ENCODE measurements at regions not wholly inside any gene's neighbourhood (a gene's known extent, or its start where the extent isn't known, plus 50 kb on each side); places are given as distances from the start of the nearest gene placed in this dataset.

DNA sequence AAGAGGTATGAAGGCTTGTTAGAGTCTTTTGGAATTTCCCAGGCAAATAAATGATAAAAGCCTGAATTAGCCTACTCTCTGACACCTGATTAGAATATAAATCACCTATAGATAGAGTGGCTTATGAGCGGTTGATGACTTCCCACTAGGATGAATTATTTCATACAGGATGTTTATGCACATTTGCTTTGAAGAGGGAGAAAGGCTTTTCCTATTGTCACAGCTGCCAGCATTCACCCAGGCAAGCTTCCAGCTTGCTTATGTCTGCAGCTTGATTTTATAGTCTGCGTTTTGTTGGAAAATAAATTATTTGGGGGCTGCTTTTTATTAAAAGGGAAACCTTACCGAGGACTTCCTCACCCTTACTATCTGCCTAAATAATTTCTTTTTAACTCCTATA, 51.3 kb upstream of the EIF2S2 start:
- DNase-seq: no peak
- no peak for ATAC-seq
- H3K27me3 Mint-ChIP-seq: peaks cover 14% of the 10 kb centered on the region
- CTCF ChIA-PET: no interaction called here
- no peaks in the 10 kb centered on the region for H3K9me3 Mint-ChIP-seq (ENCODE audit: low read depth)
- no peaks in the 10 kb centered on the region for H3K36me3 Mint-ChIP-seq
- no peak overlapping the region for H3K4me3 Mint-ChIP-seq
- H3K27ac Mint-ChIP-seq: no peak overlapping the region
- H3K4me1 Mint-ChIP-seq: peaks cover 4% of the 10 kb centered on the region

DNA sequence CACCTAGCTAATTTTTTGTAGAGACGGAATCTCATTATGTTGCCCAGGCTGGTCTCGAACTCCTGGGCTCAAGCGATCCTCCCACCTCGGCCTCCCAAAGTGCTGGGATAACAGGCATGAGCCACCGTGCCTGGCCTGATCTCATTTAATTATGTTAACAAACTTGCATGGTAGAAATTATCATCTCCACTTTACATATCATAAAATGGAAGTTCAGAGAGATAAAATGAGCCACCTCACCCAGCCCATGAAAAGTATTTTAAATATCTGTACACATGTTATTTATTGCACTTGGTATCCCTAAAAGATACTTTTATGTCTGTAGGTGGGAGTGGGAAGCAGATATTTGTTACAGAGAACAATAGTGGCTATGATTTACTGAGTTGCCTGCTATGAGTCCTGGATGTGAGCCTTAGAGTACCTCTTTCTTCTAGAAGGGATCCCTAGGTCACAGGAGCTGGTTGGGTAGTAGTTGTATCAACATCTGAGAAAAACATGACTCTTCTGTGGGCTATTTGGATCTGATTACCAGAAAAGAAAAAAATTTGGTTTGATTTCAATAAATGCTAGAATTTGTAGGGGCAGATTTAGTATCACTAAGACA, 52.4 kb upstream of the EIF2S2 start:
- Mint-ChIP-seq H3K4me1 (peaks cover 4% of the 10 kb centered on the region), H3K36me3 (no peaks in the 10 kb centered on the region), H3K27ac (no peak overlapping the region), H3K9me3 (ENCODE audit: low read depth) (no peaks in the 10 kb centered on the region), H3K27me3 (peaks cover 14% of the 10 kb centered on the region), H3K4me3 (no peak overlapping the region)
- no peak for DNase-seq
- CTCF ChIA-PET: no interaction called here
- ATAC-seq: no peak

DNA sequence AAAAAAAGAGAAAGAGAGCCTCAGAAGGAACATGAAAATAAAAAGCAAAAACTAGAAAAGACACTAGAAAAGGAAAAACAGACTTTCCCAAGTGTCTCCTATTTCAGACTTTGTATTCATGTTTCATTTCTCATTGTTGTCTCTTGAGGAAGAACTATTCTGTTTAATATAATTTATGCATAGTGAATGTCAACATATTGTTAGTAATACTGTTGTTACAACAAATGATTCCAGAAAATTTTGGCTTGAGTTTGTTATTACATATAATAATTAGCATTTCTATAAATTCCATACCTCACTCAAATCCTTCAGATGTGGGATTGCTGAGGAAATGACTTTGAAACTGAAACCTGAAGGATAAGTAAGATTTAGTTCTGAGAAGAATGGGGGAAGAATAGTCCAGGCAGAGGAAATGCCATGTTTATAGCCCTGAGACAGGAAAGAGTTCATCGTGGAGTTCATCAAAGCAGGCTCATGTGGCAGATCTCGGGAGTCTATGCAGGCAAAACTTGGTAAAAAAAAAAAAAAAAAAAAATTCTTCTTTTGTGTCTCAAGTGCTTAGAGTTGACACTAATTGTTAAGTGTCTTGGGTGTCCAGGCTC, 53.1 kb upstream of the EIF2S2 start:
- ATAC-seq: no peak
- CTCF ChIA-PET: no interaction called here

DNA sequence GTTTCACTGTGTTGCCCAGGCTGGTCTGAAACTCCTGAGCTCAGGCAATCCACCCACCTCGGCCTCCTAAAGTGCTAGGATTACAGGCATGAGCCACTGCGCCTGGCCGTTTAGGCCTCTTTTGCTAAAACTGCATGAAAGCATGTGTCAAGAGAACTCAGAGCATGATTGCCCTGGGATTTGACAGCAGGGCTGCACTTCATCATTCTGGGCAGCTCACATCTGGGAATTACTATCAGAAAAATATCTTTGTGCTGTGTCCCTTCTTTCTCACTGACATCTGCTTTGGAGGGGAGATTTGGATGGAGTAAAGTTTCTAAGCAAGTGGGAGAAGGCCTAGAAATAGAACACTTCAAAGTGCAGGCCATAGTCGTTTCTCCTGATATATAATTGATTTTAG, 59.6 kb upstream of the EIF2S2 start:
- DNase-seq: no peak
- CTCF ChIA-PET: no interaction called here
- H3K4me1 Mint-ChIP-seq: no peaks in the 10 kb centered on the region
- H3K4me3 Mint-ChIP-seq: no peak overlapping the region
- no peaks in the 10 kb centered on the region for H3K9me3 Mint-ChIP-seq (ENCODE audit: low read depth)
- ATAC-seq: no peak
- no peak overlapping the region for H3K27ac Mint-ChIP-seq
- H3K27me3 Mint-ChIP-seq: peaks cover 10% of the 10 kb centered on the region
- no peaks in the 10 kb centered on the region for H3K36me3 Mint-ChIP-seq

More for the DNA sequence above, 53.1 kb upstream of the EIF2S2 start:
- H3K4me1 Mint-ChIP-seq: peaks cover 4% of the 10 kb centered on the region
- H3K27ac Mint-ChIP-seq: no peak overlapping the region
- no peaks in the 10 kb centered on the region for H3K9me3 Mint-ChIP-seq (ENCODE audit: low read depth)
- peaks cover 11% of the 10 kb centered on the region for H3K27me3 Mint-ChIP-seq
- H3K36me3 Mint-ChIP-seq: no peaks in the 10 kb centered on the region
- DNase-seq: no peak
- no peak overlapping the region for H3K4me3 Mint-ChIP-seq

DNA sequence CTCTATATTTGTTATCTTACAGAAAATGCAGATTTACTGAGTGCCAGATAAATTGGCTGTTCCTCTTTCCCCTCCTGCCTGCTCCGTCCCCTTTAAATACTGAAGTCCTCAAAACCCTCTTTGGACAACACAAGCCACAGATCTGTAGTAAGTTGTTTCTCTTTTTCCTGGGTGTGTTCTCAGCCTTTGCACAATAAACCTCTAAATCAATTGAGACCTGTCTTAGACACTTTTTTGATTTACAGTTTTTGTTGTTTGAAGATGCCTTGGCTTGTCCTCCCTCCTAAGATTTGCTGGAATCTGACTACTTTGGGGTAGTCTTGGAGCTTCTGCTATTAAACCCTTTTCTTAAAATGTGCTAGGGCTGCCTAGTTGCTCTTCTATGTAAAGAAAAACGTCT, 60.9 kb upstream of the EIF2S2 start:
- Mint-ChIP-seq H3K36me3 (no peaks in the 10 kb centered on the region), H3K27ac (no peak overlapping the region), H3K4me1 (no peaks in the 10 kb centered on the region), H3K4me3 (no peak overlapping the region), H3K27me3 (peaks cover 4% of the 10 kb centered on the region), H3K9me3 (ENCODE audit: low read depth) (no peaks in the 10 kb centered on the region)
- DNase-seq: no peak
- CTCF ChIA-PET: interaction anchor here (0.8 kb wide), 1 partner anchor 11 kb away, joined by 3 read pairs; no protein-coding TSS in a partner anchor
- ATAC-seq: no peak

DNA sequence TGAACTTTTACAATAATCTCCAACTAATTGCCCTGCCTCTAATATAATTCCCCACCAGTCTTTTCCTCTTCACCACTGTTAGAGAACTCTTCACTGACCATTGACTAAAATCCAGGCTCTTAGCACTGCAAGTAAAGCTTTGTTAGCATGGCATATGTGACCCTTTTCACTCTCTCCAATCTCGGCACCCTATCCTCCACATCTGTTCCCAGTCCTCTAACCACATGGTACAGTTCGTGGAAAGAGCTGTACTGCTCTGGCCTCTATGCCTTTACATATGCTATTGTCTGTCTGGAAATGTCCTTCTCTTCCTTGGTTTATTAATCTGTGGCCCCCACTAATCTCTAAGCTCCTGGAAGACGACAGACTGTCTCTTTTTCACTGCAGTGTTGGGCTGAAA, 63.0 kb upstream of the EIF2S2 start:
- H3K4me1 Mint-ChIP-seq: no peaks in the 10 kb centered on the region
- H3K36me3 Mint-ChIP-seq: no peaks in the 10 kb centered on the region
- H3K4me3 Mint-ChIP-seq: no peak overlapping the region
- ATAC-seq (no peak), DNase-seq (no peak)
- H3K27me3 Mint-ChIP-seq: peaks cover 7% of the 10 kb centered on the region
- CTCF ChIA-PET: interaction anchor here (1.1 kb wide), 1 partner anchor 18 kb away, joined by 3 read pairs; no protein-coding TSS in a partner anchor
- no peak overlapping the region for H3K27ac Mint-ChIP-seq
- no peaks in the 10 kb centered on the region for H3K9me3 Mint-ChIP-seq (ENCODE audit: low read depth)

DNA sequence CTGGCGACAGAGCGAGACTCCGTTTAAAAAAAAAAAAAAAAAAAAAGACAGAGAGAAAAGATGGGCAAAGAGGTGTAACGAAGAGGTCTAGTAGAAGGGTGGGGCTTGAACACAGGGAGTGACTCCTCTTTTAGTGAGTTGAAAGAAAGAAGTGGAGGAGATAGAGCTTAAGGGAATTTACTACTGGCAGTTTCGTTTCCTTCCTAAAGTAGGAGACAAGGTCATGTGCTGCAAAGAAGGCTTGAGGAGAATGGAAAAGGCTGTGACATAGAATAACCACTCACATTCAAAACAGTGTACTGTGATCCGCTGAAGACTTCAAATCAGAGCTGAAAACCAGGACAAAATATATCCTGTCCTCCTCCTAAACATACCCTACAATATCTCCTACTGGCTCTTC, 63.8 kb upstream of the EIF2S2 start:
- no peak overlapping the region for H3K27ac Mint-ChIP-seq
- ATAC-seq: no peak
- no peak for DNase-seq
- no peaks in the 10 kb centered on the region for H3K4me1 Mint-ChIP-seq
- no peak overlapping the region for H3K4me3 Mint-ChIP-seq
- no peaks in the 10 kb centered on the region for H3K36me3 Mint-ChIP-seq
- H3K27me3 Mint-ChIP-seq: peaks cover 6% of the 10 kb centered on the region
- H3K9me3 Mint-ChIP-seq (ENCODE audit: low read depth): no peaks in the 10 kb centered on the region
- CTCF ChIA-PET: interaction anchor here (0.7 to 1.1 kb wide), 2 partner anchors 19 to 182 kb away, joined by 3 read pairs; partner anchors contain the start of gene RALY

DNA sequence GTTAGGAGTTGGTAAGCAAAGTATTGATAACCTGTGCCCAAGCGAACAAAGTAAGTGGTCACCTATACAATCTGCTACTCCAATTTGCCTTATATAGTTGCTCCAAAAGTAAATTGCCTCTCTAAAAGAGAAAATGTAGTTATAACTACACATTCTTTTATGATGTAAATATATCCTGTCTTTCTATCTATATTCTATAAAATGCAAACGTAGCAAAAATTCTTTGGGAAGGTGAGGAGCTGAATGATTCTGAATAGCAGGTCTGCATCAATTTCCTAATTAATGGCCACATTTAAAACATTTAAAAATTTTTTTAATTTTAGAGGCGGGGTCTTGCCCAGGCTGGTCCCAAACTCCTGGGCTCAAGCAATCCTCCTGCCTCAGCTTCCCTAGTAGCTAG, 64.2 kb upstream of the ASIP start:
- Mint-ChIP-seq H3K9me3 (ENCODE audit: low read depth) (no peaks in the 10 kb centered on the region), H3K27me3 (peaks cover 11% of the 10 kb centered on the region)

DNA sequence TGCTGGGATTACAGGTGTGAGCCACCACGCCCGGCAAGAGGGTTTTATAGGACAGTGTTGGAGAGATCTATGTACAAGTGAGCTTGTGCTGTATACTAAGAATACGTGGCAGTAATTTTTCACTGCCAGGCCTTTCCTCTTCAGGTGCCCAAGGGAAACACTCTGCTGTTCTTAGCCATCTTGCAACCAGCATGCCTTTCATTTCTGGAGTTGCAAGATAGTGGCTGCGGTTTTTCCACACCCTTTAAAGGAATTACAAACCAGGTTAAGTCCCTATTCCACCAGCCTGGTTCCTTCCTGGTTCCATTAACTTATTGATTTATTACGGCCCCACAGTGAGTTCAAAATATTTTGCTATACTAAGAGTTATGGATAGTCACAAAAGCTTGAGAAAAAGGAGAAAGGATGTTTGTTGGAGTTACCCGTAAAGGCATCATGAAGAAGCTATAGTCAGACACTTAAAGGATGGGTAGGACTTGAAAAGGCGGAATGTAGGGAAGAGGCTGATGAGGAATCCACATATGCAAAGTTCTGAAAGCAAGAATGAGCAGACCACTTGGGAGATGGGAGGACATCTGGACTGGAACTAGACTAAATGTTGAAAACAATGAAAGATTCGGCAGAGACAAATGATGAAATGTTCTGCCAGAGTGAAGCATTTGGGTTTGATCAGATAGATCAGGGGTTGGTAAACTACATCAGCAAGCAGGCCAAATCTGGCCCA, 61.4 kb upstream of the ASIP start:
- Mint-ChIP-seq H3K36me3 (no peaks in the 10 kb centered on the region), H3K27me3 (peaks cover 23% of the 10 kb centered on the region), H3K4me1 (no peaks in the 10 kb centered on the region), H3K27ac (no peak overlapping the region), H3K9me3 (ENCODE audit: low read depth) (no peaks in the 10 kb centered on the region), H3K4me3 (no peak overlapping the region)
- ATAC-seq (no peak), DNase-seq (no peak)
- CTCF ChIA-PET: no interaction called here

More for the DNA sequence above, 64.2 kb upstream of the ASIP start:
- ATAC-seq (no peak), DNase-seq (no peak)
- Mint-ChIP-seq H3K4me1 (no peaks in the 10 kb centered on the region), H3K4me3 (no peak overlapping the region), H3K36me3 (no peaks in the 10 kb centered on the region), H3K27ac (no peak overlapping the region)
- CTCF ChIA-PET: interaction anchor here (0.8 kb wide), 1 partner anchor 9 kb away, joined by 4 read pairs; no protein-coding TSS in a partner anchor

DNA sequence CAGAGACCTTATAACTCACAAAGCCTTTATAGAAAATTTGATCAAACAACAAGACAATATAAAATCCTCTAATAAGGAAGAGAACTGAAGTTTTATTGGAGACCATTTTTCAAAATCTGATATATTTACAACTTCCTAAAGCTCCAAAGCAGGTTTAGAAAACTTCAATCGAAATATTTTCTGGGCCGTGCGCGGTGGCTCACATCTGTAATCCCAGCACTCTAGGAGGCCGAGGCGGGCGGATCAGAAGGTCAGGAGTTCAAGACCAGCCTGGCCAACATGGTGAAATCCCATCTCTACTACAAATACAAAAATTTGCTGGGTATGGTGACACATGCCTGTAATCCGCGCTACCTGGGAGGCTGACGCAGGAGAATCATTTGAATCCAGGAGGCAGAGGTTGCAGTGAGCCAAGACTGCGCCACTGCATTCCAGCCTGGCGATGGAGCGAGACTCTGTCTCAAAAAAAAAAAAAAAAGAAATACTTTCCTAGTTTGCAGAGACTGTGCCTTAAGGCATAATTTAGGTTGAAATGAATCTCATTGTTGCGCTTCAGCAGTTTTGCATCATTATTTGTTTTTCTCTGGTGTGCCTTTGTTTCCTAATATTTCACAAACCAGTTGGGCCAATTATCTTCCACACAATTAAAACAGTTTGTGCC, 60.6 kb upstream of the ASIP start:
- no peak overlapping the region for H3K4me3 Mint-ChIP-seq
- DNase-seq: no peak

DNA sequence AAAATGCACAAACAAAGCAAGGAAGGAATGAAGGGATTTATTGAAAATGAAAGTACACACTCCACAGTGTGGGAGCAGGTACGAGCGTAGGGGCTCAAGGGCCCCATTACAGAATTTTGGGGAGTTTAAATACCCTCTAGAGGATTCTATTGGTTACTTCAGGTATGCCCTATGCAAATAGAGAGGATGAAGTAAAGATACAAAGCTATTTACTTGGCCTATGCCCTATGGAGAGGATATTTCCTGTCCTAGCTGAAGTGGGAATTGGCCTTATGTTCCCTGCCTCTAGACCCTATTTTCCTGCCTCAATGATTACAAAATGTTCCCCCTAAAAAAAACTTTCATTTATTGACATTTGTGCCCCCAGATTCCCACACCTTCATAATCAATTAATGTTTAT, 59.7 kb upstream of the ASIP start:
- DNase-seq (no peak), ATAC-seq (no peak)
- Mint-ChIP-seq H3K4me3 (no peak overlapping the region), H3K27ac (no peak overlapping the region), H3K9me3 (ENCODE audit: low read depth) (no peaks in the 10 kb centered on the region), H3K4me1 (no peaks in the 10 kb centered on the region), H3K27me3 (peaks cover 35% of the 10 kb centered on the region), H3K36me3 (no peaks in the 10 kb centered on the region)
- CTCF ChIA-PET: no interaction called here

More for the DNA sequence above, 60.6 kb upstream of the ASIP start:
- no peaks in the 10 kb centered on the region for H3K4me1 Mint-ChIP-seq
- peaks cover 30% of the 10 kb centered on the region for H3K27me3 Mint-ChIP-seq
- no peak for ATAC-seq
- H3K9me3 Mint-ChIP-seq (ENCODE audit: low read depth): no peaks in the 10 kb centered on the region
- H3K27ac Mint-ChIP-seq: no peak overlapping the region
- CTCF ChIA-PET: no interaction called here
- no peaks in the 10 kb centered on the region for H3K36me3 Mint-ChIP-seq

DNA sequence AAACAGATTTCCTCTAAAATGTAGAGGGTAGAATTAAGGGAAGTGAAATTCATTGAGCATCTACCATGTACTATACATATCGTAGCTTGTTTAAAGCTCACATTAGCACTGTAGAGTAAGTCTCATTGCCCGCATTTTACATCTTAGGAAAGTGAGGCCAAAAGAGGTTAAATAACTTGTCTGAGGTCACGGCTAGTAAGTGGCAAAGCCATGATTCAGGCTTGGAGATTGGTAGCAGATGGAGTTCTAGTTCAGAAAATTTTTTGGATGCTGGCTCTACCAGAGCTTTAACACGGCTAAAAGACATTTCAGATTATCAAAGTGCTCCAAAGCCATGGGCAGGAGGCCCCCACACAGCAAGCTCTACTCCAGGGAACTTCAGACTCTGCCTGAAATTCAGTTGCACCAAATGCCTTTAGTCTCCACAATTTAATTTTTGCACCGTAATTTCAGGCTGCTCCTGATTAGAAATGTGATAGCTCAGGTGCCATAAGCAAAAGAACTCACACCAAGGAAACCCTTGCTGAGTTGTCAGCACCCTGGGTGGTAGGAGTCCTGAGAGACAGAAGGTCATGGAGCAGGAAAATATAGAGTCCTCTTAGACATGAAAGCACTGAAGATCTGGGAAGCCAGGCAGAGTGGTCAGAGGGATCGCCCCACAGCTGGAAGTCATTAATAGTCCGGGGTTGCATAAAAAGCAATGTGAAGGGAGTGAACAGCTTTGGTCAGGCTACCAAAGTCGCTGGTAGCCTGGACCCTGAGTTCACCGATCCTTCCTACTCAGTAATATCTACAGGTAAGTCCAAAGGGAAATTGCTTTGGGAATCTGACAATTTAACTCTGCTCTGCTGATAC, 55.2 kb upstream of the ASIP start:
- Mint-ChIP-seq H3K4me3 (no peak overlapping the region), H3K4me1 (no peaks in the 10 kb centered on the region), H3K27me3 (peaks cover 50% of the 10 kb centered on the region), H3K36me3 (no peaks in the 10 kb centered on the region), H3K9me3 (ENCODE audit: low read depth) (no peaks in the 10 kb centered on the region), H3K27ac (no peak overlapping the region)
- ATAC-seq (no peak), DNase-seq (no peak)
- CTCF ChIA-PET: no interaction called here

DNA sequence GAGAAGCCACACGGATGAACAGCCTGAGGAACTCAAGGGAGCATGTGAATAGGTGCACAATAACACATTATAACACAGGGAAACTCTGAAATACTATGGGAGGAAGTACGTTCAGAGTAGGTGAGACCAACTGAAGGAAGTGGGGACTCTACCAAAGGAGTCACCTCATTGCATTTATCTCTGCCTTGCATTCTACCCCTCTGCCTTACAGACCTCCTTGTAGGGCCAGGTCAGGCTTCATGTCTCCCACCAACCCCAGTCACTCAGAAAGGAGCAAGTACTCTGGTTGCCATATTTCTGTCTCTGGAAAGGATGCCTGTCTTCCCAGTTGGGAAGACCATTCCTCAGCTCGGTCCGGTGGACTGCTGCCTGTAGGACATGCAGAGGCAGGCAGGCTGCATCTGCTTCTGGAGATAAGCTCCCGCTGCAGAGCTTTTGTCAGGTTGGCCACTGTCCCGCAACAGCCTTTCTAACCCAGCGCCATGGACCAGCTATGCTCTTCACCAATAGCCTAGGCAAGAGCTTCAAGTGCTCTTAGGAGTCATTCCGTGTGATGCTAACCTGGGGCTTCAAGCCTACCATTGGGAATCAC, 51.6 kb upstream of the ASIP start:
- Mint-ChIP-seq H3K9me3 (ENCODE audit: low read depth) (no peaks in the 10 kb centered on the region), H3K27ac (no peak overlapping the region), H3K36me3 (no peaks in the 10 kb centered on the region), H3K27me3 (peaks cover 61% of the 10 kb centered on the region), H3K4me3 (no peak overlapping the region), H3K4me1 (peaks cover 4% of the 10 kb centered on the region)
- CTCF ChIA-PET: interaction anchor here (1.0 to 2.0 kb wide), 2 partner anchors 123 to 327 kb away, joined by 3 to 14 read pairs; no protein-coding TSS in a partner anchor
- DNase-seq: no peak
- no peak for ATAC-seq

Measured in activated CD8-positive, alpha-beta memory T cell treated with anti-CD3 and anti-CD28 coated beads, Interleukin-2, amount 10 ng/mL, durations not matched to agents 7 days and 5 days (primary cell).